GM12892 (cell line): ENCODE measurements at regions not wholly inside any gene's neighbourhood (a gene's known extent, or its start where the extent isn't known, plus 50 kb on each side); places are given as distances from the start of the nearest gene placed in this dataset.

Experiments
- POLR2AphosphoS5 ChIP-seq: IDR thresholded peaks from 2 replicates; pipeline ENCODE4 v1.6.1; 2011; ENCODE audit warnings: low read depth, low read length, control low read depth
- TAF1 ChIP-seq: IDR thresholded peaks from 2 replicates; pipeline ENCODE4 v1.6.1; 2011; ENCODE audit warnings: low read depth, mild to moderate bottlenecking, control low read depth, low read length, borderline replicate concordance

GRCh38 chr6:163834226-163834970 is 419.9 kb downstream of the QKI start:
- TF ChIP-seq POLR2AphosphoS5, result no peak
- TF ChIP-seq TAF1, result no peak
